GM19328 (cell line): ENCODE measurements at regions not wholly inside any gene's neighbourhood (a gene's known extent, or its start where the extent isn't known, plus 50 kb on each side); places are given as distances from the start of the nearest gene placed in this dataset.

Experiments used
- ATAC-seq: cut with Tn5 transposase; IDR thresholded peaks from one replicate; pipeline ENCODE4 v1.9.1; 2021; ENCODE audit warnings: mild to moderate bottlenecking, moderate library complexity; ENCODE audit not compliant: unreplicated experiment

- no peak for ATAC-seq
Measured at GRCh38 chr4:129167640-129168260, 71.8 kb downstream of the C4orf33 start.

GRCh38 chr4:129172181-129172580 lies 76.2 kb downstream of the C4orf33 start:
- no peak for ATAC-seq

- ATAC-seq: no peak
Measured at GRCh38 chr4:129176864-129177263, 80.9 kb downstream of the C4orf33 start.

DNA sequence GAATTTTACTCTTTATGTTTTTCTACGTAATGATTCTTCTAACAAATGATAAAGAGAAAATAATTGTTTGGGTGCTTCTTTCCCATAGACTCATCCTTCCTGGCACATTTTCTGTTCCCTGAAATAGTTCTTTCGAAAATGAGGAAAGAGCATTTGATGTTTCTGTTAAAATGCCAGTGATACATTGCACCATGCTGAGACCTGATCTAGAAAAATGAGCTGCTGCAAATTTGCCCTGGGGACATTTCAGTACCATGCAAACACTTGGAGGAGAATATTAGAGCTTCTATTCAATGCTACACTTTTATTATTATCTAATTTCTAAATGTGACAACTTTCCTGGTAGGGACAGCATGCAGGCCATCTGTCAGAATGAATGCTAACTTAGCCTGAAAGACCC lies 83.3 kb downstream of the C4orf33 start:
- ATAC-seq: no peak

DNA sequence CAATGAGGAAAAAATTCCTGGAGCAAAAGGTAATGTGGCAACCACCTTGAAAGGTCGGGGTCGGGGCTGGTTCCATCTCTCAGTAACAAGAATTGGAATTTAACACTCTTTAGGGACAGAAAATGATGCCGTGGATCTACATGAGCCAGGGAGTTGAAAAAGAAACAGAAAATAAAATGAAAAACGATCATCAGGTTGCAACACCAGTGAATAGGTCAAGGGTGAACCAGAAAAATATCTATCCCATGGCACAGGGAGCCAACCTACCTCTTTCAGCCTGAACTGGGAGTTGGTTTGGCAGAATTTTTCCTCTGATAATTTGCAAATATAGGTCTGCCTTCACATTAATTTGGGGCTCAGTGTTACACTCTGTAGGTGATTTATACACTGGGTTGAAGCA lies 93.7 kb downstream of the C4orf33 start:
- no peak for ATAC-seq

GRCh38 chr4:129193357-129194100 lies 97.6 kb downstream of the C4orf33 start:
- no peak for ATAC-seq

DNA sequence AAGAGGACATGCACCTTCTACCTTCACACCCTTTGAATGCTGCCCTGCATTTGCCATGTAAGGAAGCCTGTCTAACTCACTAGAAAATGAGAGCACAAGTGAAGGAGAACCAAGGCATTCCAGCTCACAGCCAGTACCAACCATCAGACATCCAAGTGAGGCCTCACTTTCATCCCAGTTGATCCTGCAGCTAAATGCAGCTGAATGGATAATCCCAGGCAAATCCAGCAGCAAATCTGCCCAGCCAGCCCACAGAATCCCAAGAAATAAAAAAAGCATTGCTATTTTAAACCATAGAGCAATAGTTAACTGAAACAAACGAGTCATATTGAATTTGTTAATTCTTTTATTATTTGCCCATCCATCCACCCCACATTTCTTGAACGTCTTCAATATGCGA lies 112.5 kb downstream of the C4orf33 start:
- no peak for ATAC-seq

DNA sequence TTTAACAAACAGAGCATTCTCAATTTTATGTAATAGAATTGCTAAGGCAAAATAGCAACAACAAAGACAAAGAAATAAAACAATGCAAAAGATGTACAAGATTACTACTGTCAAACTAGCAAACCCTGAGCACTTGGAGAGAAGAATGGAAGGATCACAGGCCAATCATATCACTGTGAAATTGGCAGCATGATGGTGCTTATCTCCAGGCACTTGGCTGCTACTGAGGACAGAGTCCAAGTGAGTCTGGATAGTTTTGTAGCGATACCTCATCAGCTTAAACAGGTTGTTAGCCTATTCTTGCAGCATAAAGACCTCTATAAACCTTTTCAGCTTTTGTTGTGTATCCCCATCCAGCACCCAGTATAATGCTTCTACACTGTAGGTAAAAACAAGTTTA lies 117.7 kb downstream of the C4orf33 start:
- no peak for ATAC-seq

- no peak for ATAC-seq
Measured at GRCh38 chr4:129218360-129218759, 122.4 kb downstream of the C4orf33 start.

DNA sequence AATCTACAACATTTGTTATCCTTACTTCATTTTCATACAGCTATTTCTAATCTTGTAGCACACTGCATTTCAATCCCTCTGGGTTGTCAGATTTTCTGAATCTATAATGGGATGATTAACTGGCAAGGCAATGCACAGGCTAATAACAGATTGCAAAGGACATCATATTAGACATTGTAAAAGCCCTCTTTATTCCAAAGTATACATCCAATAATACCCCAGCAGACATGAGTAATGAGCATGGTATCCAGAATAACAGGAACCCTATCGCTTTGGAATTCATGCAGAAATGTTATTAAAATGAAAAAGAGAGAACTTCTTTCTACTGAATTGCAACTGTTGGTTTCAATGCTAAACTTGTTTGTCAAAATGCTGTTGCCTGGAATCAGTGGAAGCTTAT lies 122.9 kb downstream of the C4orf33 start:
- ATAC-seq: no peak

DNA sequence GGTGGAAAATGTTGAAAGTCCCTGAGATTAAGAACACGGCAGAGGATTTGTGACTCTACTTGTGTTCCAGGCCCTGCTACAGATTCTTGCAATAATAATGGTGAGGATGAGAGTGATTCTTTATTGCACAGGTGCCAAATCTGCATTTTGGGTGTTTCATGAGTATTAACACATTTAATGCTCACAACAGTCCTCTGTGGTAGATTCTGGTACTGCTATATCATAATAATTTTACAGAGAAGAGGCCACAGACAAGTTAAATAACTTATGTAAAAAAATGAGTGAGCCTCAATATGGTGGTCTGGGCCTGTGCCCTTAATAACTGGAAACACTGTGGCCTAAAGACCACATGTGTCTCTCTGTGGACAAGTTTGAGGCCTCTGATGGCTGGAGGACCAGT lies 124.3 kb downstream of the C4orf33 start:
- ATAC-seq: no peak

DNA sequence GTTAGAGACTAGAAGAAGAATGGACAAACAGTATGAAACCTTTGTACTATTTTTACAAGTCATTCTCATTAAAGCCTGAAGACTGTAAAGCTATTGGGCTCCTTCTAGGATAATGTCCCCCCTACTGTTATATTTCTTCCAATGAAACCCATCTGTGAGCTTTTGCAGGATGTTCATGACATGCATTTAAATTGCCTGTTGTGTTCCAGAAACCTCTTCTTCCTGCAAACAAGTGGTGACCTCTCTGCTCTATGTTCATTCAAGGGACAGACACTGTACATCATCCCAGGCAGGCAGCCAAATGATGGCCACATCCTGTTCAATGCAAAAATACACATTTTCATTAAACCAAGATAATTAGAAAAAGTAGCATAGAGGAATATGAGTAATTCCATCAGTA lies 128.0 kb downstream of the C4orf33 start:
- no peak for ATAC-seq

DNA sequence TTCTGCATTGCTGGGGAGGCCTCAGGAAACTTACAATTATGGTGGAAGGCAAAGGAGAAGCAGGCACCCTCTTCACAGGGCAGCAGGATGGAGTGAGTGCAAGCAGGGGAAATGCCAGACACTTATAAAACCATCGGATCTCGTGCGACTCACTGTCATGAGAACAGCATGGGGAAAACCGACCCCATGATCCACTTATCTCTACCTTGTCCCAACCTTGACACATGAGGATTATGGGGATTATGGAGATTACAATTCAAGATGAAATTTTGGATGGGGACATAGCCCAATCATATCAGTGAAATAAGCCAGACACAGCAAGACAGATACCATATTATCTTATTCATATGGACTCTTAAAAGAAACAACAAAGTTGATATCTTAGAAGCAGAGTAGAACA lies 134.9 kb downstream of the C4orf33 start:
- no peak for ATAC-seq

GRCh38 chr4:129231945-129232588 lies 136.1 kb downstream of the C4orf33 start:
- no peak for ATAC-seq

DNA sequence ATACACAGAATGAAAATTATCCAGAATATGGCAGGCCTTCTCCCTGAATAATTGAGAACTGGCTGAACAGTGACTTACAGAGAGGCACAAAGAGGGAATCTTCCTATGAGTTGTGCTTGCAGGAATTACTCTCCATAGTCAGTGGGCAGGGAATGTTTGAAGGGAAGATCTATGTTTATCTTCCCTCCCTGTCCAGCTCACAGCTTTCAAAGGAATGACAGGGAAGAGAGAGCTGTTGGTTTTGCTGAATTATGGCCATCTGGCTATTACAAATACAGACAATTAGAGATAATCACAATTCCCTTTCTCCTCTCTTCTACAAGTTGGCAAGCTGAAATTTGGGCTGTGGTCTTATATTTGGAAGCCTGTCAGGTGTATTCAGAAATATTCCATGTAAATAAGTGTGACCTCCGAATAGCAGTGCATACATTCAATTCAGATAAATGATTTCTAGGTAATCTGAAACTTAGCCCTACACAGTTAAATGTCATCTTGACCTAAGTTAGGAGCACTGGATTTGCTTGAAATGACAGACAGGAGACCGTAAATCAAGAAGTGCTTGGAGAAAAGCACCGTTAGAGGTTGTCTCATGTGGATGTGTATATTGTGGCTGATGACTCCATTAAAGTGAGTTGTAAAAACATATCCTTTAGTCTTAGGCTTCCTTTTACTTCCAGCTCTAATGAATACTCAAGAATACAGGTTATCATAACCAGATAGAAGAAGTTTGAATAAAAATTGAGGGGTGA lies 136.8 kb downstream of the C4orf33 start:
- no peak for ATAC-seq

DNA sequence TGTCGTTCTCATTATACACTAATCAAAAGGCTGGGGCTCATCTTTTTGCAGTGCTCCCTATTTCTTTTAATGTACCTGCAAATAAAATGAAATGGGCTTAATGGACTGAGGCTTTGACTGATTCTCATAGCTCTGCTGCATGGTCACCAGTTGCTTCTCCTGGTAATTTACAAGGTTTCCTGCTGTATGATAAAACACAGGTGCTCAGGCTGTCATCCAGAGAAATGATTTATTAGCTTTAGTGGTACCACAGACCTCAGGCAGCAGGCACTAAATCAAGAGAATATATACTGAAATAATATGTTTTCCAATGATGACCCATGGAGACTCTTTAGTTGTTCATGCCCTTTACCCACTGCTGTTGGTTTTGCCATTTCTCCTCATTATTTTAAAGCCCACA lies 137.7 kb downstream of the C4orf33 start:
- no peak for ATAC-seq

DNA sequence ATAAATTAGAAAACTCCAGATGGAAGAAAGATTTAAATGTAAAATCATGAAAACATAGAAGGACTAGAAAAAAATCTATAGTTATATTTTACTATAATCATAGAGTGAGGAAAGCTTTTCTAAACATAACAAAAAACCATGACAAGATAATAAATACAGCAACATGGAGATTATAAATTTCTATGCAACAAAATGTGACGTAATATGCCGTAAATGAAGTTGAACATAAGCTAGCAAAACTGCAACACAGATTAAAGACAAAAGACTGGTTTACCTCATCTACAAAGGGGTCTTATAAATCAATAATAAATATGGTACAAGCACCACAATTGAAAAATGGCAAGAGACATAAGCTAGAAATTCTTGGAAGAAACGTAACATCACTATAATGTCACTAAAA lies 140.4 kb downstream of the C4orf33 start:
- no peak for ATAC-seq

DNA sequence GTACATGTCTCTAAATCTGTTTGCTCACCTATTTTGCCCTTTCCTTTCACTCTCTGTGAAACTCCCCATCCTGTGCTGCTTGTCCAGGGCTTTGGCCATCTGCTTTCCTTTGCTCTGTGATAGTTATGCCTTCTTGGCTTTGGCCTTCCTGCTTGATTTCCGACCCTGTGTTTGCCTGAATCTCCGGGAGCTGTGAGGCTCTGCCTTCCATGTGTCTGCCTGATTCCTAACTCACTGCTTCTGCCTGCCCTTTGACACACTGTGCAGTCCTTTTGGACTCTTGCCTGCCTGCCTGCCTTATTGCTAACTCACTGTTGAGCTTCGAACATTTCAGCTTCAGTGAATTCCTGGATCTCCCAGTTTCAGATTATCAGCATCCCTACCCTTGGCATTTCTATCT lies 143.1 kb downstream of the C4orf33 start:
- no peak for ATAC-seq

- ATAC-seq: no peak
Measured at GRCh38 chr4:129240816-129241215, 144.9 kb downstream of the C4orf33 start.

DNA sequence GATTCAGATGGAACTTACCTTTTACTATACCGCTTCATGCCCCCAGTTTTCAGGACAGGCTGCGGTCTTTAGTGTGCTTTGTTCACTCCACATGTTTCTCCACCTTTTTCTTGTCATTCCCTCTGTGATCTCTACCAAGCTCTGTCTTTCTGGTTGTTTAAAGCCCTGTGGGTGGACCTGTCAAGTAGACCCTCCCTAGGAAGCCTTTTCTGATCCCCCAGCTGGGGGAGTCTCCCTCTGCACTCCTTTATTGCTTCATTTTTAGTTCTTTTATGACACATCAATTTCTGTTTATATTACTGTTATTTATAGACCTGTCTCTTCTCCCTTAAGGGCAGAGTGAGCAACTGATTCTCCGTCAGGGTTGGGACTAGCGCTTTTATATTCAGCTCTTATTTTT lies 150.2 kb downstream of the C4orf33 start:
- ATAC-seq: no peak

- no peak for ATAC-seq
Measured at GRCh38 chr4:129246910-129247461, 151.0 kb downstream of the C4orf33 start.
